NCI-H2227 treated with DMSO at 0.1 percent for 48 hours (cell line): ENCODE measurements at regions not wholly inside any gene's neighbourhood (a gene's known extent, or its start where the extent isn't known, plus 50 kb on each side); places are given as distances from the start of the nearest gene placed in this dataset.
"Not testable (repeated sequence)": the region's sequence is repeated elsewhere in the genome, so short reads cannot be mapped to it uniquely, and the experiment has no call there.

ENCODE experiments used
- DNase-seq: peaks from one replicate; lab custom pipeline; 2025; lab: John Stamatoyannopoulos, UW

DNA sequence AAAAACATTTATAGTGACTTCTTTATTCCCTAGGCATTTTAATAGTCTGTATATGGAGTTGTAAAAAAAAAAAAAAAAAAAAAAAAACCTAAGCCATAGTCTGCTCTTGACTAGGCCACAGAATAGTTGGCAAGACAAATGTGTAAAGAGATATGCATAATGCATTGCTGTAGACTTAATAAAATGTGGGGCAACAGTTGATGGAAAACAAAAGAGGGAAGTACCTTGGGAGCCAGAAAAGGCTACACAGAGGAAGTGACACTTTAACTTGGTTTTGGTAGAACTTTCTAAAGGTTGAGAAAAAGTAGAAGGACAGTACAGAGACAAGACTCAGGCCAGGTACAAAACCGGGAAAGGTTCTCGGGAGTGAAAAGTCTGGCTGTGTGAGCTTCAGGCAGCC is 802.9 kb upstream of the ADAMTS5 start:
- no peak for DNase-seq

DNA sequence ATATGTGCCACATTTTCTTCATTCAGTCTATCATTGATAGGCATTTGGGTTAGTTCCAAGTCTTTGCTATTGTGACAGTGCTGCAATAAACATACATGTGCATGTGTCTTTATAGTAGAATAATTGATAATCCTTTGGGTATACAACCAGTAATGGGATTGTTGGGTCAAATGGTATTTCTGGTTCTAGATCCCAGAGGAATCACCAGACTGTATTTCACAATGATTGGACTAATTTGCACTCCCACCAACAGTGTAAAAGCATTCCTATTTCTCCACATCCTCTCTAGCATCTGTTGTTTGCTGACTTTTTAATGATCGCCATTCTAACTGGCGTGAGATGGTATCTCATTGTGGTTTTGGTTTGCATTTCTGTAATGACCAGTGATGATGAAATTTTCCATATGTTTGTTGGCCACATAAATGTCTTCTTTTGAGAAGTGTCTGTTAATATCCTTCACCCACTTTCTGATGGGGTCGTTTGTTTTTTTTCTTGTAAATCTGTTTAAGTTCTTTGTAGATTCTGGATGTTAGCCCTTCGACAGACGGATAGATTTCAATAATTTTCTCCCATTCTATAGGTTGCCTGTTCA is 801.3 kb upstream of the ADAMTS5 start:
- not testable (repeated sequence) for DNase-seq

DNA sequence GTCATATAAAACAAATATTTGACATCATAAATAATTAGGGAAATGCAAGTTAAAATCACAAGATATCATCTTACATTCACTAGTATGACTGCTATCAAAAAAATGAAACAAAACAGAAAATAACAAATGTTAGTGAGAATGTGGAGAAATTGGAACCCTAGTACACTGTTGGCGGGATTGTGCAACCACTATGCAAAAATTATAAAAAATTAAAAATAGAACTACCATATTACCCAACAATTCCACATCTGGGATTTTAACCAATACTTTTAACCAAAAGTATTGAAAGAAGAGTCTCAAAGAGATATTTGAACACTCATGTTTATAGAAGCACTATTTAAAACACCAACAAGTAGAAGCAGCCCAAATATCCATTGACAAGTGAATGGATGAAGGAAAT is 797.2 kb upstream of the ADAMTS5 start:
- no peak for DNase-seq

DNA sequence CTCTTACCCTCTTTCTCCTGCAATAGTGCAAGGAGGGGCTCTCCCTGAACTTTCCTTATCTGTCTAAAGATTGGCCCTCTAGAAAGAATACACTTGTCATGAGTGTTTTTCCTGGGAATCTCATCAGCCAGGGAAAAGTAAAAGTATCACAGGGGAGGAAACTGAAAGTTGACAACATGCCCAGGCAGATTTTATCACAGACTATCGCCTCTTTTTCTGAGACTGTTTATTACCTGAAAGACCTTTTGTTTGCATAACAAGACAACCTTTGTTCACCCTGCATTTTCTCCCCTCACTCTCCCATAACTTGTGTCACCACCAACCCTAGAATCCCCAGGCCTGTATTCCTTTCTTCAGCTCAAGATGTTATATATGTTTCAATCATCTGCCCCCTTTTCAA is 794.7 kb upstream of the ADAMTS5 start:
- no peak for DNase-seq

DNA sequence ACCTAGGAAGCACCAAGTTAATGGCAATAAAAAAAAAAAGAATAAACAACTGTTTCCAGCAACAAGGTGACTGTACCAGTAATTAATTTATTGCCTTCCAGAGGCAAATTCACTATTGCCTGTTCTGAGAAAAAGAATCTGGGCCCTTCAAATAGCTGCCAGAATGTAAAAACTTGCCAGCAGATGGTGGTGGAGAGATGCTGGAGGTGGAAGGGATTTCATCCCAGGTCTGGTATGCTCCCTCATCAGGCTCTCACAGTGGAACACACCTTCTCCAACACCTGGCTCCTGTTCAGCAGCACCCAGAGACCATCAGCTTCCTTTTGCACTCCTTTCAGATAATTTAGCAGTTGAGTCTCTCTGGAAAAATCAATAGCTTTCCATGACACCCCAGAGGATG is 792.9 kb upstream of the ADAMTS5 start:
- no peak for DNase-seq

DNA sequence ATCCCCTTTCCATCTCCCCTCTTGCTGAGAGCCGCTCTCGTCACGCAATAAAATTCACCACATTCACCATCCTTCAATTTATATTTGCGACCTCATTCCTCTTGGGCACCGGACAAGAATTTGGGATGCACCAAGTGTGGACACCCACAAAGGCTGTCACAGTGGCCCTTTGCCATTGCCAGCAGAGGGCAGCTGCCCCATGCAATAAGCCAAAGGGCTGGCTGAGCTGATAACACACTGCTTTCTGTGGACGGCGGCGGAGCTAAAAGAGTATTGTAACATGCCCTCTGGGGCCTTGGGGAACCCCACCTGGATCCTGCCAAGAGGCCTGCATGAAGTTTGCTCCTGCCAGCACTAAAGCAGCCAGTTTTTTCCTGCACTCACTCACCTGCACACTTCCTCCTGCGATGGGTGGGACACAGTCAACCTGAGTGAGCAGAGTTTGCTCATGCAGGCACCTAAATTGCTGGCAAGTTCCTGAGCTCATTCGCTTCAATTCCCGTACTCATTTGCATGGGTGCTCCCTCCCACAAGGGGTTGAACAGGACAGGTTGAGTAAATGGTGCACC is 792.3 kb upstream of the ADAMTS5 start:
- no peak for DNase-seq

DNA sequence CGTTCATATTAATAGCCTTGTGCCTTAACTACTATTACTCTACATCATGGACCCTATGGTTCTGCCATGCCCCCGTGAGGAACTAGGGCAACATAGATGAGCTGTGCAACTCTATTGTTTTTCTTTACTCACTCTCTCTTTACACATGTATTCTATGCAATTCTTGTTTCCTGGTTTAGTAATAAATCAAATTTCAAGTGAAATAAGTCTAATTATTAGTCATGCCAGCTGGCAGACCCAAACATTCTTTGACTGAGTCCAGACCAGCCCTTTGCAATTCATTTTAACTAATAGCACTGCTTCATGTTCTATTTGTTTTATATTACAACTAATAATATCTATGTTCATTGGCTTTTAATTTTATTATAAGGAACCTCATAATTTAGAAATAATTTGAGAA is 789.3 kb upstream of the ADAMTS5 start:
- DNase-seq, result no peak

DNA sequence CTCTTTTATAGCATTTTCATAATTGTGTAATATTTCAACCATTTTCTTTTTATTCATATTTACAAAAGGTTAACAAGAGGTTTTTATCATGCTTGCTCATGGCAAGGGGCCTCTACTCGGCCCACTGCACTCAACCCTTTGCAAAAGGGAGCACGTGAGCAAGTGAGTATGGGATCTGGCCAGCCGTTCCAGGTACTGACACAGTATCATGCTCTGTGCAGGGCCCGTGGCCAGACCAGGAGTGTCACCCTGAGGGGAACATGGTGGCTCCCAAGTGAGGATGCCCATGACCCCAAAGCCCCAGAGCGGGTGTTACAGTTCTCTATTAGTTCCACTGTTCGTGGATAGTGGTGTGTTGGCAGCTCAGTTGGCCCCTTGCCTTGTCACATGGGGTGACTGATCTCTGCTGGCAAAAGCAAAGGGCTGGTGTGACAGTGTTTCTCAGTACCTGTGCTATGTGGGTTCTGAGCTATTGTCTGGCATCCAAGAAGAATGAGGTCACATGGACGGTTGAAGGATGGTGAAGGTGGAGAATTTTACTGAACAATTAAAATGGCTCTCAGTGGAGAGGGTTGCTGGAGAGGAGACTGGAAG is 777.2 kb upstream of the ADAMTS5 start:
- no peak for DNase-seq

DNA sequence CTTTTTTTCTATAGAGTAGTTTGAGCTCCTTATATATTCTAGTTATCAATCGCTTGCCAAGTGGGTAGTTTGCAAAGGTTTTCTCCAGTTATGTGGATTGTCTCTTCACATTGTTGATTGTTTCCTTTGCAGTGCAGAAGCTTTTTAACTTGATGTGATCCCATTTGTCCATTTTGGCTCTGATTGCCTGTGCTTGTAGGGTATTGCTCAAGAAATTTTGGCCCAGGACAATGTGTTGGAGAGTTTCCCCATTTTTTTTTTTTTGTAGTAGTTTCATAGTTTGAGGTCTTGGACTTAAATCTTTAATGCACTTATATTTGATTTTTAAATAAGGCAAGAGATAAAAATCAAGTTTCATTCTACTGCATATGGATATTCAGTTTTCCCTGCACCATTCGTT is 774.8 kb upstream of the ADAMTS5 start:
- no peak for DNase-seq

DNA sequence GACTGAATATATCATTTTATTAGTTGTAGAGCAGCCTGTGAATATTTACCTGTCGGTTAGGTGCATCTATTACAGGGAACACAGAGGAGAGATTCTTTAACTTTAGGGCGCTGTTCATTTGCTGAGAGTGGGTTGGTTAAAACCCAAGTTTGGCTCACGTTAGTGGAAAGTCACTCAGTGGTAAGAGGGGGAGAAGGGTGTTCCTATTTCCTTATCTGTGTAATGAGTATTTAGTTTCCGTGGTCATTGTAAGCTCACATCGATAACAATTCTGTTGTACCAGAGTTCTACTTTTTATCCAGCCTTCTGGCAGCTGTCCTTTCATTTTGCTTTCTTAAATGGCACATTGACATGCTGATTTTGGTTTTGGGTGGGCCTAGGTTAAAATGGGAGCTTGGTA is 773.2 kb upstream of the ADAMTS5 start:
- no peak for DNase-seq

DNA sequence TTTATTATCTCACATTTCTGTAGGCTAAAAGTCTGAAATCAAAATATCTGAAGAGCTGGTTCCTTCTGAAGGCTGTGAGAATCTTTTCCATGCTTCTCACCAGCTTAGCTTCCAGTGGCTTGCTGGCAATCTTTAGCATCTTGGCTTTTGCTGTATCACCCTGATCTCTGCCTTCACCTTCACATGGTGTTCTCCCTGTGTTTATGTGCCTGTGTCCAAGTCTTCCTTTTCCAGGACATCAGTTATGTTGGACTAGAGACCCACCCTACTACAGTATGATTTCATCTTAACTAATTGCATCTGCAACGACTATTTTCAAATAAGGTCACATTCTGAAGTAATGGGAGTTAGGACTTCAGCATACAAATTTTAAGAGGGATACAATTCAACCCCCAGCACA is 772.3 kb upstream of the ADAMTS5 start:
- DNase-seq, result no peak

DNA sequence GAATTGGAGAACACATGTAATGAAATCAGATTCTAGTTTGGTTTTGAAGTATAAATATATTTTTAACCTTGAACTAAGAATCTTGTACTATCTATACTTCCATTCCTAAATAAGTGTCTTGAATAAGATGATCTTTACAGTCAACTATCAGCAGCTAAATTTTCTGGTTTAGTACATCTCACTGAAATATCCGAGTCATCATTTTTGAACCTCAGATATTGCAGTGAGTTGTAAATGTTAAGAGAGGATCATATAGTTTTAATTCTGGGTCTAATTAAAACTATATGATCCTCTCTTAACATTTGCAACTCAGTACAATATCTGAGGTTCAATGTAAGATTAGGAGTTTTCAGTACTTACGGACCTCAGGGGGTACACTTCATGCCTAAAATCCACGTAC is 768.8 kb upstream of the ADAMTS5 start:
- no peak for DNase-seq

DNA sequence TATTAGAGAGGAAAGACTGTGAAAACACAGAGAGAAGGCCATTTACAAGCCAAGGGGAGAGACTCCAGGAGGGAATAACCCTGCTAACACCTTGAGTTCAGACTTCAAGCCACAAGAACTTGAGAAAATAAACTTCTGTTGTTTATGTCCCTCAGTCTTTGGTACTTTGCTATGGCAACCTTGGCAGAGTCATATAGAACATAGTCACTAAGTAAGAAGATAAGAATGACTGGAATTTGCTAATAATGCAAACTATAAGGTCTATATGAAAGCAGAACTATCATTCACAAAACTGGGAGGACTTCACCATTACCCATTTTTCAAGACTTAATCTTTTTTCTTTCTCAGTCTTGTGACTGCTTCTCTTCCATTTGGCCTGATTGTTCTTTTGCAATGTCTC is 767.3 kb upstream of the ADAMTS5 start:
- DNase-seq, result no peak

DNA sequence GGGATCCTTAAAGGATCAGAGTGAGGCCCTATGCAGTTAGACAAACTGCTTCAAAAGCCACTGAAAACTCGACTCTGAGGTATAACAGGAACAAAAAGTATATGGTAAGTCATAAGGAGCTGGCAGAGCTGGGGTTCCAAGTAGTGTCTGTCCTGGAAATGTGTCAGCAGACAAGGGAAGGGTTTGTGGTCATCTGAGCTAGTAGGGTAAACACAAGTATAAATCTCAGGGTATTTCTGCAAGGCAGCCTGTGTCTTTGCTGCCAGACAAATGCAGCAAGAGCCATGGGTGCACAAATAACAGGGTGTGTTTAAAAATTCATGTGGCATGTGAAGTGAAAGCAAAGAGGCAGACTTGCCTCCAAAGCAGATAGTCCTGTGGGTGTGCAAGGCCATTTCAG is 759.0 kb upstream of the ADAMTS5 start:
- DNase-seq, result no peak

DNA sequence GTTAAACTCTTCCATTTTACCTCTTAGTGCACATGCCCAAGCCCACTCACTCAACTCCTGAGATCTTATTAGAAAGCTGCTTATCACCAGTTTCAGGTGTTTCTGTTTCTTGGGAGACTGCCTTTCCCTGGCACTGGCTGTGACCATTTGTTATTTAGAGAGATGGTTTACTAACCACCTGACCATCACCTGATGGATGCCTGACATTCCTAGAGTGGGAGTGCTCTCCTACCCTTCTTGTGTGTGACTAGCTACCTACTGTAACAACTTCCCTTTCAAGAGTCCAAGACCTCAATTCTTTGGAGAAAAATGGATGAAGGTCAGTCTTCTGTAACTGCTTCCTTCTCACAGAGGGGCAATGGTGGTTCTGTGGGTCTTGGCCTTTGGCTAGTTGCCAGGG is 755.2 kb upstream of the ADAMTS5 start:
- no peak for DNase-seq

DNA sequence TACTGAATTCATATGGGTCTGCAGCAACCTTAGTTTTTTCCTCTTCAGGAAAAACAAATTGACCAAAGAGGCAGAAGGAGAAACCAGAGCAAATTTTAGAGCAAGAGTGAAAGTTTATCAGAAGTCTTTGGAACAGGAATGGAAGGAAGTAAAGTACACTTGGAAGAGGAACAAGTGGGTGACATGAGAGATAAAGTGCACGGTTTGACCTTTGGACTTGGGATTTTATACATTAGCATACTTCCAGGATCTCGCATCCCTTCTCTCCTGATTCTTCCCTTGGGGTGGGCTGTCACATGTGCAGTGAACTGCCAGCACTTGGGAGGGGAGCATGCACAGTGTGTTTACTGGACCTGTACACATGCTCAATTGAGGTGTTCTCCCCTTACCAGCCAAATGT is 754.8 kb upstream of the ADAMTS5 start:
- DNase-seq, result no peak

DNA sequence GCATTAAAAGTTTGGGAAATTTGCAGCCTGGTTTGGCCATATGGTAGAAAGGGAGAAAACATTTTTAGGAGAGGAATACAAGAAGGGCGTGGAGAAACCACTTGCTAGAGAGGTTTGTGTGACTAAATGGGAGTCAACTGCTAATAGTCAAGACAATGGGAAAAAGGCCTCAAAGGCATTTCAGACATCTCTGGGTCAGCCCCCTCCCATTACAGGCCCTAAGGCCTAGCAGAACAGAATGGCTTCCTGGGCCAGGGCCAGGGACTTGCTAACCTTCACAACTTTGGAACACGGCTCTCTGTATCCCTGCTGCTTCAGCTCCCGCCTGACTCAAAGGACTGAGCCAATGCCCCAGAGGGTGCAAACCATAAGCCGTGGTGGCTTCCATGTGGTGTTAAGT is 752.3 kb upstream of the ADAMTS5 start:
- no peak for DNase-seq

DNA sequence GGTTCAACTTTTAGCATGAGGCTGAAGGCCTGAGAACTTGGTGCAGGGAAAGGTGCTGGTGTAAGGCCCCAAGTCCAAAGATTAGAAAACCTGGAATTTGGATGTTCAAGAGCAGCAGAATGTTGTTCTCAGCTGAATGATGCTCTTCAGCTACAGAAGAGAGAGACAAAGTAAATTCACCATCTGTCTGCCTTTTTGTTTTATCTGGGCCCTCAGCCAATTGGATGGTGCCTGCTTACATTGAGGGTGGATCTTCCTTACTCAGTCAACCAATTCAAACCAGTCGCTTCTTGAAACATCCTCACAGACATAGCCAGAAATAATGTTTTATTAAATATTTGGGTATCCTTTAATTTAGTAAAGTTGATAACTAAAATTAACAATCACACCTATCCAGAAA is 748.2 kb upstream of the ADAMTS5 start:
- no peak for DNase-seq

DNA sequence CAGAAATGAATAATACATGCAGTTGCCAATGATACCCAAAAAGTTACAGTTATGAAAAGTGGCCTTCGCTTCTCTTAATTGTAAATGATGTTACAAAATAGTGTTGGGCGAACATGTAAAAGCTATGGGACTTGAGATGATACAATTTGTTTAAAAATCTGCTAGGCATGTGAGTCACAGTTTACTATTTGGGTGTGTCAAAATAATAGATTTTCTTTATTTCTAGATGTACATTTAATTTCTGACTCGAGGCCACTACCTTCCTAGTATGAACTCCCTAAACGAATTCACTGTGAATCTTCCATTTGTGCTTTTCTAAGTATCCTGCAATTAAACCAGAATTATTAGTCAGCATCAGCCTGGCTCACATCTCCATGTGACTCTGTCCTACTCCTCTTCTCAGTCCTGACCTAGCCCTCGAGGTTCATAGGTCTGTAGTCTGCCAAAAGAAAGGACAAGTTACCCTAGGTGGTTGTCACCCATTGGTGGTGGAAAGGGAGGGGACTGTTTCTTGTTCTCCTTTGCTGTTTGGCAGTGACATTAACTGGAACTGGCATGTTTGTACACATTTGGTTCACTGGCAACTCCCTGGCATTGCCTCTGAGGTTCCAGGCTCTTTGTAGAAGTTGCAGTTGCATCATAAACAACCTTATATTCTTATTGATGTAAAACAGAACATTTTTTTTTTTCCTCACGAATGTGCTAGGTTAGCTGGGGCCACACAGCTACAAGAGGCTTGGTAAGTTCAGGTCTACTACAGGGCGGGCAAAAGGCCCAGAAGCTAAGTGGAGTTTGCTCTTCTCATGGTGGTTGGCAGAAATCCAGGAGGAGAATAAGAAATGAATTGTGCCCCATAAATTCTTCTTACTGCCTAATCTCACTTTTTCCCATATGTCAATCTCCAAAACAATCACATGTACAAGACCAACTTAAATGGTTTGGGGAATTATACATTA is 746.5 kb upstream of the ADAMTS5 start:
- DNase-seq, result no peak

DNA sequence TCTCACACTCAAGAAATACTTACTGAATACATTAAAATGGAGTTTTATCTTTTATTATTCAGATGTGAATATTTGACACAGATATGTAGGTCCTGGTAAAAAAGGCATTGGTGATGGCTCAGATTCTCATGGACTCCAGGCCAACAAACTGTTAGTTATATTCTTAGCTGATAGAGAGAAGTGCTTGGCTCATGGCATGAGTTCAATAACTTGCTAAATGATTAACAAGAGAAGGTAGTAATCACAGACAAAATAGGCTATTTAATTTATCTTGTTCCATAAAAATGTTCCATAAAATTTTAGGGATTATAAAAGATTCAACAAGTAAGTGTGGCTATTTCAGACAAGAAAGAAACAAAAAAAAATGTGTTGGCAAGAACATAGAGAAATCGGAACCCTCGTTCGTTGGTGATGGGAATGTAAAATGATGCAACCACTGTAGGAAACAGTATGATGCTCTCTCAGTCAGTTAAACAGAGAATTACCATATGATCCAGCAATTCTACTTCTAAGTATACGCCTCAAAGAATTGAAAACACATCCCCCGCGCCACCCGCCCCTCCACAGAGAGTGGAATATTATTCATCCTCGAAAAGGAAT is 737.8 kb upstream of the ADAMTS5 start:
- DNase-seq, result no peak

DNA sequence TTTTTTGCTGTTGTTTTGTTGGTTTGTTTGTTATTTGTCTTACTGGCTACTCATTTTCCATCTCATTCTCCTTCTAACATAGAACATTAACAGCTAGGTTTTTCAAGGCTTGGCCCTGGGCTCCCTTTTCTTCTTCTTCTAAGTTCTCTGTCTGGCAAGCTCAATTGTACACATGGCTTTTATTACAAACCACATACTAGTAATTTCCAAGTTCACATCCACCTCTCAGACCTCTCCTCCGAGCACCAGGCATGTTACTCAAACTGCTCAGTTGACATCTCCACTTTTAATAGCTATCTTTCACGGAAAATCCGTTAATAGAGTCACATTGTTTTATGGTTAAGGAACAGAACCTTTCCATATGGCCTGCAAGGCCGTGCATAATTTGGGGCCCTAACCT is 736.9 kb upstream of the ADAMTS5 start:
- DNase-seq, result no peak

DNA sequence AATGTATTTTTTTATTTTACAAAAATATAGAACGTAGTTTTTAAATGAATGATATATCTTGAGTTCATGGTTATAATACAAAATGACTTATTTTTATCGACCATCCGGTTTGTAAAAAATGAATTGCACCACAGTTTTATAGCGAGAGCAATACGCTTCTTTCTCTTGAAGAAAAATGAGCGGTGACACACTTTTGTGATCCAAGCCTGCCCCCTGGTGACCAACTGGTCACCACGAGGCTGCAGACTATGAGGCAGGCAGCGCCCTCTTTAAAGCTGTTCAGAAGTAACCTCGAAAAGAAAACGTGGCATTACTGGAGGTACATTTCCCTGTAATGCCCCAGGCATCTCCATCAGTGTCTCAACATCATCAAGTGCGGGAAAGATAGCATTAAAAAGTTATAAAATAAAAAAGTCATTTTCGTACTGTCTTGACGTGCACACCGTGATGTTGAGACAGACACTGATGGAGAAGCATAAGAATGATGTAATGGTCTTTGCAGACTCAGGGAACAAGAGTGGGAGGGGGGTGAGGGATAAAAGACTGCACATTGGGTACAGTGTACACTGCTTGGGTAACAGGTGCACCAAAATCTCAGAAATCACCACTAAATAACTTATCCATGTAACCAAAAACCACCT is 734.2 kb upstream of the ADAMTS5 start:
- DNase-seq, result no peak
